Skeletal muscle tissue (tissue), 3 donors: ENCODE measurements at regions not wholly inside any gene's neighbourhood (a gene's known extent, or its start where the extent isn't known, plus 50 kb on each side); places are given as distances from the start of the nearest gene placed in this dataset.

Experiments
- H3K27ac ChIP-seq: one replicate; pipeline ENCODE4 v1.7.0; 2013; ENCODE audit warnings: mild to moderate bottlenecking, low read depth, low read length, inconsistent platforms
- H3K27me3 ChIP-seq, 3 donors: one replicate each; pipeline ENCODE4 v1.7.0; 2013; ENCODE audit warnings: low read length in 3 of 3; ENCODE audit not compliant: control insufficient read depth in 3 of 3, insufficient read depth in 3 of 3
- H3K36me3 ChIP-seq, 3 donors: one replicate each; pipeline ENCODE4 v1.7.0; 2013; ENCODE audit warnings: low read length in 3 of 3; ENCODE audit not compliant: control insufficient read depth in 3 of 3, insufficient read depth in 3 of 3
- H3K4me1 ChIP-seq, 3 donors: one replicate each; pipeline ENCODE4 v1.7.0; 2013; ENCODE audit warnings: low read length in 3 of 3, mild to moderate bottlenecking in 3 of 3; ENCODE audit not compliant: control insufficient read depth in 3 of 3, insufficient read depth in 3 of 3
- H3K4me3 ChIP-seq, 3 donors: one replicate each; pipeline ENCODE4 v1.7.0; 2013; ENCODE audit warnings: low read length in 3 of 3
- H3K9ac ChIP-seq, 3 donors: one replicate each; pipeline ENCODE4 v1.7.0; 2013; ENCODE audit warnings: low read length in 3 of 3, mild to moderate bottlenecking in 3 of 3, moderate library complexity in 2 of 3, low read depth in 1 of 3
- H3K9me3 ChIP-seq, 3 donors: one replicate each; pipeline ENCODE4 v1.7.0; 2013; ENCODE audit warnings: low read length in 3 of 3; ENCODE audit not compliant: control insufficient read depth in 3 of 3
- donor health status: Osteomylitis.

- Histone ChIP-seq H3K36me3 (no peaks in the 10 kb centered on the region), H3K27me3 (no peaks in the 10 kb centered on the region), H3K9ac (no peak overlapping the region), H3K4me1 (no peaks in the 10 kb centered on the region), H3K27ac (no peak overlapping the region), H3K9me3 (no peaks in the 10 kb centered on the region), H3K4me3 (no peak overlapping the region)
These were observed 123.6 kb downstream of the EMX2 start for GRCh38 chr10:117666166-117666565.

DNA sequence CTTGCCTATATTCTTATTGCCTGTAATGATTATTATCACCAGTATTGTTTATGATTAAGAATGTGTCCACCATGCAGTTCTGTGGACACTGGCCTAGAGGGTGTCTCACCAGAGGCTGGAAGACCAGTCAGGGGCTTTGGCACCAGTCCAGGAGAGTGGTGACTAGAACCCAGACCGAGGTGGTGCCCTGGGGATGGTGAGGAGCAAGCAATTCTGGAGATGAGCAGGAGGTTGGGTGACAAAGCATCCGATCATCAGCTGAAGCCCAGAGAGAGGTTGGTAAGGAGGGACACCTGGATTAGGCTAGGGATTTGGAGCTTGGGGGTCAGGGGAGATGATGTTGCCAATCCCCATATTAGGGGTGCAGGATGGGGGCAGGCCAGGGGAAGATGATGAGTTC lies 124.4 kb downstream of the EMX2 start:
- Histone ChIP-seq H3K4me1 (no peaks in the 10 kb centered on the region), H3K9me3 (no peaks in the 10 kb centered on the region), H3K27me3 (no peaks in the 10 kb centered on the region), H3K27ac (no peak overlapping the region), H3K36me3 (no peaks in the 10 kb centered on the region), H3K9ac (no peak overlapping the region), H3K4me3 (no peak overlapping the region)

DNA sequence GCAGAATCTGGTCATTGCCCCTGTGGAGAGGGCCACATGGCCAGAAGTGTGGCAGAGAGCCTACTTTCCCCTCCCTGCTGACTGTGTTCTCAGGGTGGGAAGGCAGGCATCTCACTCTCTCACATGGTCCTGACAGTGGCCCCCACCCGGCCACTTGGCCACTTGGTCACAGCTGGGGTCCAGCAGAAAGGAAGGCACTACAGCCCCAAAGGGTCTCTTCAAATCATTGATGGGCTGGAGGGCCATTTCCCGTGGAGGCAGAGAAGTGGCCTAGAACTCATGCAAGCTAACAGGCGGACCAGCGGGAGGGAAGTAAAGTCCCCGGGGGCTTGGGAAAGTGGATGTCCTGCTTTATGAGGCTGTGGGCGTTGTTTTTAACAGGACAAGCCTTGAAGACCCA lies 125.3 kb downstream of the EMX2 start:
- Histone ChIP-seq H3K4me3 (no peak overlapping the region), H3K27me3 (no peaks in the 10 kb centered on the region), H3K4me1 (no peaks in the 10 kb centered on the region), H3K36me3 (no peaks in the 10 kb centered on the region), H3K9ac (no peak overlapping the region), H3K9me3 (no peaks in the 10 kb centered on the region), H3K27ac (no peak overlapping the region)

GRCh38 chr10:117668327-117669008 lies 125.9 kb downstream of the EMX2 start:
- no peak overlapping the region for H3K9ac ChIP-seq
- no peaks in the 10 kb centered on the region for H3K4me1 ChIP-seq
- no peaks in the 10 kb centered on the region for H3K27me3 ChIP-seq
- no peaks in the 10 kb centered on the region for H3K9me3 ChIP-seq
- no peaks in the 10 kb centered on the region for H3K36me3 ChIP-seq
- no peak overlapping the region for H3K27ac ChIP-seq
- H3K4me3 ChIP-seq = no peak overlapping the region

DNA sequence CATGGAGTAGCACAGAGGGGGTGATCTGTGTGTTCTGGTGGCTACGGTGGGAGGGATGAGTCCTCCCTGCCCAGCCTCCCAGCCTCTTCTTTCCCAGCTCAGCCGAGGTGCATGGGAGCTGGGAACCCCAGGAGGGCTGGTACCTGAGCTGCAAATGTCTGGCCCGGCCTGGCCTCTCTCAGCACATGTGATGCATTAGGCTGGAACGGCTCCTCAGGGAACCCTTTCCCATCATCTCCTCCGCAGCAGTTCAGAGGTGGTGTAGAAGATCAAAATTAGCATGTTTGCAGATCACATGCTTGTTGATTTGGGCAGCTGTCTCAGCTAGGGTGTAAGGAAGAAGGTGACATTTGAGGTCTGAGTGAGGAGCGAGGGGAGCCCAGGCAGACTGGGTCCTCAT lies 126.6 kb downstream of the EMX2 start:
- no peaks in the 10 kb centered on the region for H3K9me3 ChIP-seq
- H3K27me3 ChIP-seq = no peaks in the 10 kb centered on the region
- H3K9ac ChIP-seq = no peak overlapping the region
- H3K27ac ChIP-seq = no peak overlapping the region
- H3K36me3 ChIP-seq = no peaks in the 10 kb centered on the region
- no peaks in the 10 kb centered on the region for H3K4me1 ChIP-seq
- no peak overlapping the region for H3K4me3 ChIP-seq

DNA sequence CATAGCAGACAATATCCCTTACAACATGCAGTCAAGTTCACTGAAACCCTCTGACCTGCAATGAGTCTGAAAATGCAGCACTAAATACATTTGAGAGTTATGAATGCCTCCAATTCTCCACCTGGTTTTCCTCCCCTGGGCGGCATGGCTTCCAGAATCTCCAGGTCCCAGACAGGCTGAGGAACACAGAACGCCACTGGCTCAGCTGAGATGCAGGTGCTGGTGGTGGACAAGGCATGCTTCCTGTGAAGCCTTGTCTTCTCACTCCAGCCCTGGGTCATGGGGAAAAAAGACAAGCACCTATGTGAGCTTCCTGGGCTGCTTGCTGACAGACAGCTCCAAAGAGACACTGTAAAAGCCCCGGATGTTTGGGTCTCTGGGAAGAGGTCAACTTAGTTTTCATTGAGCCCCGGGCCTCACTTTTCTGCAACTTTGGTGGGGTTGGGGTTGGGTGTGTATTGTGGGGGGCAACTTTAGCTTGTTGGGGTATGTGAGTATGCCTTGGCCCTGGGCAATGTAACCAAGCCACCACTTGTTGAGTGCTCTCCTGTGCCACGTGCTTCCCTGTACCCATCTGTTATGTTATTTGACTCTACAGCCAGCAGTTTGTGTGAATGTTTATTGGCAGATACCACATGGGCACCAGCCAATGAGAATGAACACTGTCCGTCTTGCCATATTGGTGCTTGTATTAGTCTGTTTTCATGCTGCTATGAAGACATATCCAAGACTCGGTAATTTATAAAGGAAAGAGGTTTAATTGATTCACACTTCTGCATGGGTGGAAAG lies 127.8 kb downstream of the EMX2 start:
- Histone ChIP-seq H3K4me1 (no peaks in the 10 kb centered on the region), H3K9me3 (no peaks in the 10 kb centered on the region), H3K27ac (no peak overlapping the region), H3K4me3 (no peak overlapping the region), H3K9ac (no peak overlapping the region), H3K36me3 (no peaks in the 10 kb centered on the region), H3K27me3 (no peaks in the 10 kb centered on the region)

DNA sequence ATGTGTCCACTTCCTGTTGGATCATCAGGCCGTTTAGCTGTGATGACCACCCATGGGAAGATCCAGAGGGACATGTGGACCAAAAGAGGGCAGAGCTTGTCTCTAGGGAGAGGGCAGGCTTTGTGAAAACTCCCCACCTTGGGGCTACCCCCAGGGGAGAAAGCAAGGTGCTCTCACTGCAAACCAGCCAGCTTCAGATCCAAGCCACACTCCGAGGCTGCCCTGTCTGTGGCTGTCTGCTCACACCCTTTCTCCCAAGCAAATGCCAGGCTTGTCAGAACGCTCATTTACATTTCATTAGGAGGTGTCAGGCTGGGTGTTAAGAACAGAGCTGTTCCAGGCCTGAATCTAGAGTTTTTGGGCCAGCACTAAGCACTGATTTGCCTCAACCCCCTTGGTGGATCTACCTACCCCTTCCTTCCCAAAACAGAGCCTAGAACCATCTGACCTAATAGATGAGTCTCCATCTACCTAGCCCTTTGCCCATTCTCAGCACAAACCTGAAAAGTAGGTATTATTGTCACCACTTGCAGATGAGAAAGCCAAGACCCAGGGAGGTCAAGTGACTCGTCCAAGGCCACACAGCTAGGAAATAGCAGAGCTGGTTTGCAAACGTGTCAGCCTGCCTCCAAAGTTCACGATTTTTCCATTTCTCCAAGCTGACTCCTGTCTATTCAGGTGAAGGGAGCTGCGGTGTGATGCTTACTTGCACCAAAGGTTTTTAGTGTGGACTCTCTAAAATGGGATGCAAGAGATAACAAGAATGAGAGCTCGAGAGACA lies 130.9 kb downstream of the EMX2 start:
- H3K27me3 ChIP-seq = peaks cover 0 to 11% (median 0%) of the 10 kb centered on the region in 3 donors

DNA sequence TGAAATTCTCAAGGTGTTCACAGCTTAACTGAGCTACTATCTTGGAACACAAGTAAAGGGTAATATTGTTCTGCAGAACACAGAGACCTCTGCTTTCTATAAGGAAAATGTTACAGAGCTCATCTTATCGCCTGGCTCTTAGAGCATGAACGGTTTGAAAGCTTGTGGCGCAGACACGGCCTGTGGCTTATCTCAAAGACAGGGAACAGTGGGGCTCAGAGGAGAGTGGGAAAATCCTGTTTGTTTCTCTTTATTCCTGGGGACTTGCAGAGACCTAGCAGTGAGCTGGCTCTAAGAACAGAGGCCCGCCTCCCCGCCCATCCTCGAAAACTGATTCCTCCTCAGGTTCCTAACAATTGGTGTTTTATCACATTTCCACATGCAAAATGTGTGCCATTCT lies 131.7 kb downstream of the EMX2 start:
- Histone ChIP-seq H3K9ac (no peak overlapping the region), H3K9me3 (no peaks in the 10 kb centered on the region), H3K27me3 (peaks cover 0 to 11% (median 0%) of the 10 kb centered on the region in 3 donors), H3K4me1 (no peaks in the 10 kb centered on the region), H3K27ac (no peak overlapping the region), H3K4me3 (no peak overlapping the region), H3K36me3 (no peaks in the 10 kb centered on the region)

More for the DNA sequence above, 130.9 kb downstream of the EMX2 start:
- no peaks in the 10 kb centered on the region for H3K36me3 ChIP-seq
- no peaks in the 10 kb centered on the region for H3K9me3 ChIP-seq
- no peak overlapping the region for H3K9ac ChIP-seq
- H3K4me3 ChIP-seq = no peak overlapping the region
- H3K27ac ChIP-seq = no peak overlapping the region
- no peaks in the 10 kb centered on the region for H3K4me1 ChIP-seq

GRCh38 chr10:117674646-117675045 lies 132.1 kb downstream of the EMX2 start:
- H3K4me1 ChIP-seq = no peaks in the 10 kb centered on the region
- H3K27ac ChIP-seq = no peak overlapping the region
- H3K4me3 ChIP-seq = no peak overlapping the region
- H3K27me3 ChIP-seq = peaks cover 0 to 11% (median 0%) of the 10 kb centered on the region in 3 donors
- no peaks in the 10 kb centered on the region for H3K9me3 ChIP-seq
- no peak overlapping the region for H3K9ac ChIP-seq
- H3K36me3 ChIP-seq = no peaks in the 10 kb centered on the region
